ENCODE measurements at regions not wholly inside any gene's neighbourhood (a gene's known extent, or its start where the extent isn't known, plus 50 kb on each side); places are given as distances from the start of the nearest gene placed in this dataset.

DNA sequence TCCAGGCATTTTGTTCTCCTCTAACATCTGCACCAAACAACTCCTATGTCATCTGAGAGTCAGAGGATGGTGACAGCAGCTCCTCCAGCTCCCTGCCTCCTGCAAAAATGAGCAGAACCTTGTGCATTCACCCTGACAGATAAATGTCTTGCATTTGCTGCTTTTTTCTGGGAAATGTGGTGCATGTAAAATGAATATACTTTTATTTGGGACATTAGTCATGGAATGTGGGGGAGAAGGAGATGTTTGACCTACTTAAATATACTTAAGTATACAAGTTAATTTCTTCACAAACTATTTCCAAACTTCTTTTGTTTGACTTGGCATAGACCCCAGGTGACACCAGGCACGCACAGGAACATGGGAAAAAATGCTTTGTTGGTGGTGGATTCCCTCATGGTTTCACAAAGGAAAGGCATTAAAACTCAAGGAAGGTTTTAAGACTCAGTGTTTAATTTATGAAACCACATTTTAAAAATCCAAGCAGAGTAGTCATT, 181.8 kb upstream of the MCHR2 start:
- H3K9ac ChIP-seq (ENCODE audit: low read depth, low read length), result peak overlapping the region; percentile 24
- peak overlapping the region; percentile 2 for H3K4me3 ChIP-seq (ENCODE audit: low read length)
- H3K4me1 ChIP-seq (ENCODE audit: control insufficient read depth, insufficient read depth, low read length), result peaks cover 37% of the 10 kb centered on the region
- no peaks in the 10 kb centered on the region for H3K36me3 ChIP-seq (ENCODE audit: insufficient read depth, low read length)
- peak overlapping the region; percentile 36 for H3K4me2 ChIP-seq (ENCODE audit: low read length)
- no peaks in the 10 kb centered on the region for H3K9me3 ChIP-seq (replicated peaks; ENCODE audit: low read length)
- no peaks in the 10 kb centered on the region for H3K27me3 ChIP-seq (ENCODE audit: control insufficient read depth, insufficient read depth, low read length)

DNA sequence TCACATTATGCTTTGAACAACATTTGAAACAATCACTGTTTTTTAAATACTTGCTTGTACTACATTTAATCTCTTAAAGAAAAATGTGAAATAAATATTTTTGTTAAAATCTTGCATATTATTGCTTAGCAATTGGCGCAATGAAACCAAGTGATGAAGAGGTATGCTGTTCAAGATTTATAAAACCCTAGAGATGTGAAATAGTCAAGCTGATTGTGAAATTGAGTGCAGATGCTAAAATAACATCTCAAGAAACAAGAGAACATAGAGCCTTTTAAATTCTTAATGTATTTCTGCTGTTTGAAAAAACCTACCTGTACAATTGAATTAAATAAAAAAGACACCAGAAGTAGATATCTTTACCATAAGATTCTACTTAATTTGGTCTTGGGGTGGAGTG, 179.2 kb upstream of the MCHR2 start:
- Histone ChIP-seq H3K9ac (ENCODE audit: low read depth, low read length) (no peak overlapping the region), H3K4me3 (ENCODE audit: low read length) (no peak overlapping the region)

DNA sequence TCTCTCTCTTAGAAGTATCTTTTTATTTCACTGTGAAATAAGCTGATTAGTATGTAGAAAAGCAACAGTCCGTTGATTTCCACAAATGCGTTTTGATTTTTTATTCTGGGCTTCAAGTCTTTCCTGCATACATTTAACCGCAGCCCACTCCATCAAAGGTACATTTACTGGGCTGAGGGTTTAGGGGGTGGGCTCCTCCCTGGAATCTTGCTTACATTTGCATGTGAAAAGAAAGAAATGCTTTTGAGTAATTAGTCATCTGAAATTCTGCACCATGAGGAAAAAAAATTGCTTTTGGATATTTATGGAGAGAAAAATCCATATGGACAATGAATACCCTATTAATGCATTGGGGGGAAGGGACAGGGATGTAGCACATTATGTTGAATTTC, 178.3 kb upstream of the MCHR2 start:
- H3K4me1 ChIP-seq (ENCODE audit: control insufficient read depth, insufficient read depth, low read length), result peaks cover 29% of the 10 kb centered on the region
- no peaks in the 10 kb centered on the region for H3K9me3 ChIP-seq (replicated peaks; ENCODE audit: low read length)
- H3K36me3 ChIP-seq (ENCODE audit: insufficient read depth, low read length), result no peaks in the 10 kb centered on the region
- no peak overlapping the region for H3K4me3 ChIP-seq (ENCODE audit: low read length)
- no peak overlapping the region for H3K9ac ChIP-seq (ENCODE audit: low read depth, low read length)
- no peaks in the 10 kb centered on the region for H3K27me3 ChIP-seq (ENCODE audit: control insufficient read depth, insufficient read depth, low read length)
- H3K4me2 ChIP-seq (ENCODE audit: low read length), result no peak overlapping the region

More for the DNA sequence above, 179.2 kb upstream of the MCHR2 start:
- no peaks in the 10 kb centered on the region for H3K27me3 ChIP-seq (ENCODE audit: control insufficient read depth, insufficient read depth, low read length)
- no peaks in the 10 kb centered on the region for H3K36me3 ChIP-seq (ENCODE audit: insufficient read depth, low read length)
- peaks cover 37% of the 10 kb centered on the region for H3K4me1 ChIP-seq (ENCODE audit: control insufficient read depth, insufficient read depth, low read length)
- H3K4me2 ChIP-seq (ENCODE audit: low read length), result no peak overlapping the region
- no peaks in the 10 kb centered on the region for H3K9me3 ChIP-seq (replicated peaks; ENCODE audit: low read length)

DNA sequence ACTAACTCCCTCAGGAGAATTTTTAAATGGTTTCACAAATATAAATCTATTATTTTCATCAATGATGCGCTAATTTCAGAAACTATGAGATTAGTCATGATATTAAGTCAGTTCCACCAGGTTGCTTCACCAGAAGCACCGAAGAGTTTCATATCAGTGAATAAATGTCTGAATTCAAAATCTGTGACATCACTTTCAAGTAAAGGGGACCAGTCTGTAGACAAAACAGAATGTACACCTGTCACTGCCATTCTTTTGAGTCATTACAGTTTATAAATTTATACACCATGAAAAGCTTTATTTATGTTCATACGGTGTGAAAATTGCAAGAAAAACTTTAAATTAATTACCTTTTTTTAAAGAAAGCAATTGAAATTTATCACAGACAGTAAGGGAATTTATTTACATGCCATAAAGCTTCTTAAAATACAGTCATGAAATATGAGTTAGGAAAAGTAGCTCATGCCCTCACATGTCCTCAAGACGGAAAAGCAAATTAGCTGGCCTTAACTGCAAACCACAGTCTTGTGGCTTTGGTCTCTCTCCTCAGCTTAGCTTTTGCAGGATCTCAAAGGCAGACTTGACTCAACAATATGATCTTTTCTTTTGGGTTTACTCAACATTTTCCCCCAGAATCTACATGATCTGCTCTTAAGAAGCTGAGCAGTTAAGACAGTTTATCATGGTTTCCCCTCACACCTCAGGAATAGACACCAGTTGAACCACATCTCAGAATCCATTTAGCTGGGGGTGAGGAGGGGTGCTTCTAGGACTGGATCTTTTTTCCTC, 177.7 kb upstream of the MCHR2 start:
- no peak overlapping the region for H3K4me3 ChIP-seq (ENCODE audit: low read length)
- H3K9me3 ChIP-seq (replicated peaks; ENCODE audit: low read length), result no peaks in the 10 kb centered on the region
- no peak overlapping the region for H3K9ac ChIP-seq (ENCODE audit: low read depth, low read length)
- H3K4me1 ChIP-seq (ENCODE audit: control insufficient read depth, insufficient read depth, low read length), result peaks cover 23% of the 10 kb centered on the region
- H3K27me3 ChIP-seq (ENCODE audit: control insufficient read depth, insufficient read depth, low read length), result no peaks in the 10 kb centered on the region
- no peak overlapping the region for H3K4me2 ChIP-seq (ENCODE audit: low read length)
- H3K36me3 ChIP-seq (ENCODE audit: insufficient read depth, low read length), result no peaks in the 10 kb centered on the region

GRCh38 chr6:100168148-100168547, 174.1 kb upstream of the MCHR2 start:
- H3K36me3 ChIP-seq (ENCODE audit: insufficient read depth, low read length), result no peaks in the 10 kb centered on the region
- H3K9ac ChIP-seq (ENCODE audit: low read depth, low read length), result no peak overlapping the region
- H3K4me3 ChIP-seq (ENCODE audit: low read length), result no peak overlapping the region
- no peaks in the 10 kb centered on the region for H3K27me3 ChIP-seq (ENCODE audit: control insufficient read depth, insufficient read depth, low read length)
- no peaks in the 10 kb centered on the region for H3K9me3 ChIP-seq (replicated peaks; ENCODE audit: low read length)
- H3K4me1 ChIP-seq (ENCODE audit: control insufficient read depth, insufficient read depth, low read length), result peaks cover 7% of the 10 kb centered on the region
- H3K4me2 ChIP-seq (ENCODE audit: low read length), result no peak overlapping the region

DNA sequence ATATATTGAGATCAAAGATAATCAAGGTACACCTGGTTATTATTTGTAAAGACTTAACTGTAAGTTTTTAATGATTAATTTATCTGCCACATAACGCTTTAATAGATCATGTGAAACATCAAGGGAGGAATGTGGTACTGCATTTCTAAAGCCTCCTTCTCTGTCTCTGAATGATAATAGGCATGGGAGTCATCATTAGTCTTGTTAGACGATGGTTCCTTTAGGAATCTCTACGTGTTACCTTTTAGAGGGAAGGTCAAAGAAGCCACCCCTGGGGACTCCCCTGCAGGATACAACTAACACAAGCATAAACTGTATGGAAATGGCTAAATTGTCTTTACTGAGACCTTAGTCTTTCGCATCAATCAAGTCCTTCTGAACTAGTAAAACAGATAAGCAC, 173.6 kb upstream of the MCHR2 start:
- Histone ChIP-seq H3K4me1 (ENCODE audit: control insufficient read depth, insufficient read depth, low read length) (peaks cover 7% of the 10 kb centered on the region), H3K27me3 (ENCODE audit: control insufficient read depth, insufficient read depth, low read length) (no peaks in the 10 kb centered on the region), H3K36me3 (ENCODE audit: insufficient read depth, low read length) (no peaks in the 10 kb centered on the region), H3K9me3 (replicated peaks; ENCODE audit: low read length) (no peaks in the 10 kb centered on the region), H3K9ac (ENCODE audit: low read depth, low read length) (no peak overlapping the region), H3K4me3 (ENCODE audit: low read length) (no peak overlapping the region), H3K4me2 (ENCODE audit: low read length) (no peak overlapping the region)

DNA sequence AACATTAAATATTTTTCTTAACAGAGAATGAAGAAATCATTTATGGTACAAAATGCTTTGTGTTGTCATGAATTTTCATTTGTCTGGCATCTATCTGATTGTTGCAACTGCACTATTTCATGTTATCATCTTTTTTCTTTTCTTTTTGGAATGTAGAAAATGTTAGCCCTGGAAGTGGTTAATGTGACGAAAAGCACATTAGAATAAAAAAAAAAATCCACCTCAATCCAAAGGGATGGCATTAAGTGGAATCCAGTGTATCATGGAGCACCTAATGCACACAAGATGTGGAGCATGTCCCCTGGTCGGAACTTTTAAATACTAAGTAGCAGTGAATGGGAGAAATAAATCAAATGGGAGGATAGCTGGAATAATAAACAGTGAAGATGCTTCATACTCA, 172.9 kb upstream of the MCHR2 start:
- Histone ChIP-seq H3K4me1 (ENCODE audit: control insufficient read depth, insufficient read depth, low read length) (peaks cover 2% of the 10 kb centered on the region), H3K36me3 (ENCODE audit: insufficient read depth, low read length) (no peaks in the 10 kb centered on the region), H3K9me3 (replicated peaks; ENCODE audit: low read length) (no peaks in the 10 kb centered on the region), H3K4me2 (ENCODE audit: low read length) (no peak overlapping the region), H3K27me3 (ENCODE audit: control insufficient read depth, insufficient read depth, low read length) (no peaks in the 10 kb centered on the region), H3K4me3 (ENCODE audit: low read length) (no peak overlapping the region), H3K9ac (ENCODE audit: low read depth, low read length) (no peak overlapping the region)

GRCh38 chr6:100165442-100165841, 171.4 kb upstream of the MCHR2 start:
- H3K4me3 ChIP-seq (ENCODE audit: low read length), result no peak overlapping the region
- no peak overlapping the region for H3K4me2 ChIP-seq (ENCODE audit: low read length)
- H3K9ac ChIP-seq (ENCODE audit: low read depth, low read length), result no peak overlapping the region
- H3K36me3 ChIP-seq (ENCODE audit: insufficient read depth, low read length), result no peaks in the 10 kb centered on the region
- no peaks in the 10 kb centered on the region for H3K27me3 ChIP-seq (ENCODE audit: control insufficient read depth, insufficient read depth, low read length)
- H3K4me1 ChIP-seq (ENCODE audit: control insufficient read depth, insufficient read depth, low read length), result no peaks in the 10 kb centered on the region
- no peaks in the 10 kb centered on the region for H3K9me3 ChIP-seq (replicated peaks; ENCODE audit: low read length)

- Histone ChIP-seq H3K4me3 (ENCODE audit: low read length) (no peak overlapping the region), H3K36me3 (ENCODE audit: insufficient read depth, low read length) (no peaks in the 10 kb centered on the region), H3K27me3 (ENCODE audit: control insufficient read depth, insufficient read depth, low read length) (no peaks in the 10 kb centered on the region), H3K9me3 (replicated peaks; ENCODE audit: low read length) (no peaks in the 10 kb centered on the region), H3K4me2 (ENCODE audit: low read length) (no peak overlapping the region), H3K4me1 (ENCODE audit: control insufficient read depth, insufficient read depth, low read length) (no peaks in the 10 kb centered on the region), H3K9ac (ENCODE audit: low read depth, low read length) (no peak overlapping the region)
These were observed 169.0 kb upstream of the MCHR2 start for GRCh38 chr6:100163035-100163434.

DNA sequence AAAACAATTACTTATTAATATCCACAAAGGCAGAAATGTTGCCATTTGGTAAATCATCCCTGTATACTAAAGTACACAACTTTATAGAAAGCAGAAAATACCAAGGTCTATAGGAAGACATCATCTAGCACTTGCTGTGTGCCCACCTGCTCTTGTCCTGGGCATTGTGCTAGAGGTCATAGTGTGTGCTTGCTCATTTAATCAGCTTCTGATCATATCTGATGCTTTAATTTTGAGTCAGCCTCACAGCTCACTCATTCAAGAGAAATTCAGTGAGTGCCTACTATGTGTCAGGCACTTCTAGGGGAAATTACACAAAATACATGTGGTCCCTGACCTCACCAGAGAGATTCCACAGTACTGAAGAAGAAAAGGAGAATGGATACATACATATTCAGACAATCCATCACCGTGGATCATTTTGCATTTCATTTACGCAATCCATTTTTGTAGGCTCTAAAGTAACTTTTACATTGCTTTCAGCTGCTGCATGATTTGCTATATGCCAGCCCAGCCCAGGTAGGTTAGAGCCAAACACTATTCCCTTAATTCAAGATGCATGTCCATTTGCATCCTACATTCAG, 167.9 kb upstream of the MCHR2 start:
- no peak overlapping the region for H3K9ac ChIP-seq (ENCODE audit: low read depth, low read length)
- no peaks in the 10 kb centered on the region for H3K9me3 ChIP-seq (replicated peaks; ENCODE audit: low read length)
- no peaks in the 10 kb centered on the region for H3K36me3 ChIP-seq (ENCODE audit: insufficient read depth, low read length)
- no peaks in the 10 kb centered on the region for H3K27me3 ChIP-seq (ENCODE audit: control insufficient read depth, insufficient read depth, low read length)
- no peak overlapping the region for H3K4me2 ChIP-seq (ENCODE audit: low read length)
- H3K4me1 ChIP-seq (ENCODE audit: control insufficient read depth, insufficient read depth, low read length), result no peaks in the 10 kb centered on the region
- H3K4me3 ChIP-seq (ENCODE audit: low read length), result no peak overlapping the region

- Histone ChIP-seq H3K36me3 (ENCODE audit: insufficient read depth, low read length) (no peaks in the 10 kb centered on the region), H3K9me3 (replicated peaks; ENCODE audit: low read length) (no peaks in the 10 kb centered on the region), H3K4me1 (ENCODE audit: control insufficient read depth, insufficient read depth, low read length) (no peaks in the 10 kb centered on the region), H3K27me3 (ENCODE audit: control insufficient read depth, insufficient read depth, low read length) (no peaks in the 10 kb centered on the region), H3K4me3 (ENCODE audit: low read length) (no peak overlapping the region), H3K4me2 (ENCODE audit: low read length) (no peak overlapping the region), H3K9ac (ENCODE audit: low read depth, low read length) (no peak overlapping the region)
These were observed 166.9 kb upstream of the MCHR2 start for GRCh38 chr6:100160930-100161329.

- no peak overlapping the region for H3K4me3 ChIP-seq (ENCODE audit: low read length)
- no peaks in the 10 kb centered on the region for H3K27me3 ChIP-seq (ENCODE audit: control insufficient read depth, insufficient read depth, low read length)
- H3K4me2 ChIP-seq (ENCODE audit: low read length), result no peak overlapping the region
- no peaks in the 10 kb centered on the region for H3K36me3 ChIP-seq (ENCODE audit: insufficient read depth, low read length)
- H3K9me3 ChIP-seq (replicated peaks; ENCODE audit: low read length), result no peaks in the 10 kb centered on the region
- no peak overlapping the region for H3K9ac ChIP-seq (ENCODE audit: low read depth, low read length)
- H3K4me1 ChIP-seq (ENCODE audit: control insufficient read depth, insufficient read depth, low read length), result no peaks in the 10 kb centered on the region
These were observed 161.1 kb upstream of the MCHR2 start for GRCh38 chr6:100155141-100155540.

Measured in skeletal muscle satellite cell (primary cell).